Astrocyte (in vitro differentiated cells and primary cell): ENCODE measurements at regions not wholly inside any gene's neighbourhood (a gene's known extent, or its start where the extent isn't known, plus 50 kb on each side); places are given as distances from the start of the nearest gene placed in this dataset.
A peak's percentile ranks its signal among the peaks of the same experiment; 100 is the strongest.

Source experiments
- DNase-seq: peaks from one replicate; pipeline ENCODE4 v3.0.0-alpha.2; 2010; ENCODE audit warnings: low read depth
- FAIRE-seq: peaks from 2 replicates; lab custom pipeline; 2011; peaks lifted over from hg19 to GRCh38; lab: Jason Lieb, UNC
- H2AFZ ChIP-seq: 2 replicates; pipeline ENCODE4 v1.6.0; 2012; ENCODE audit warnings: low read depth, low read length, inconsistent platforms
- H3K27ac ChIP-seq: 2 replicates; pipeline ENCODE4 v1.5.1; 2011; ENCODE audit warnings: low read depth, low read length, inconsistent platforms
- H3K27me3 ChIP-seq: 2 replicates; pipeline ENCODE4 v1.6.0; 2011; ENCODE audit warnings: low read length, inconsistent platforms; ENCODE audit not compliant: insufficient read depth
- H3K36me3 ChIP-seq: 2 replicates; pipeline ENCODE4 v1.5.1; 2011; ENCODE audit warnings: low read length, inconsistent platforms; ENCODE audit not compliant: insufficient read depth
- H3K4me1 ChIP-seq: 2 replicates; pipeline ENCODE4 v1.5.1; 2011; ENCODE audit warnings: low read length, inconsistent platforms; ENCODE audit not compliant: insufficient read depth
- H3K4me2 ChIP-seq: 2 replicates; pipeline ENCODE4 v1.6.0; 2012; ENCODE audit warnings: low read length, inconsistent platforms
- H3K4me3 ChIP-seq: 2 replicates; pipeline ENCODE4 v1.5.1; 2011; ENCODE audit warnings: low read depth, mild to moderate bottlenecking, low read length, inconsistent platforms; ENCODE audit not compliant: insufficient read depth
- H3K79me2 ChIP-seq: 2 replicates; pipeline ENCODE4 v1.6.0; 2012; ENCODE audit warnings: mild to moderate bottlenecking, low read length, inconsistent platforms; ENCODE audit not compliant: insufficient read depth
- H3K9ac ChIP-seq: 2 replicates; pipeline ENCODE4 v1.6.0; 2012; ENCODE audit warnings: mild to moderate bottlenecking, low read length, inconsistent platforms
- H3K9me3 ChIP-seq: 2 replicates; pipeline ENCODE4 v1.5.1; 2012; ENCODE audit warnings: low read depth, mild to moderate bottlenecking, low read length, inconsistent platforms; ENCODE audit not compliant: insufficient read depth
- H4K20me1 ChIP-seq: 2 replicates; pipeline ENCODE4 v1.6.0; 2012; ENCODE audit warnings: low read length, inconsistent platforms; ENCODE audit not compliant: insufficient read depth
- H3K27ac Mint-ChIP-seq: one replicate; pipeline ENCODE4 v1.8.0; 2021; ENCODE audit warnings: mild to moderate bottlenecking, mixed read lengths; ENCODE audit not compliant: unreplicated experiment
- H3K27me3 Mint-ChIP-seq: one replicate; pipeline ENCODE4 v1.8.0; 2021; ENCODE audit warnings: low read depth, mixed read lengths; ENCODE audit not compliant: unreplicated experiment
- H3K36me3 Mint-ChIP-seq: one replicate; pipeline ENCODE4 v1.8.0; 2021; ENCODE audit warnings: low read depth, mixed read lengths; ENCODE audit not compliant: unreplicated experiment
- H3K4me1 Mint-ChIP-seq: one replicate; pipeline ENCODE4 v1.8.0; 2021; ENCODE audit warnings: low read depth, mixed read lengths; ENCODE audit not compliant: unreplicated experiment
- H3K4me3 Mint-ChIP-seq: one replicate; pipeline ENCODE4 v1.8.0; 2021; ENCODE audit warnings: mild to moderate bottlenecking, moderate library complexity, mixed read lengths; ENCODE audit not compliant: unreplicated experiment
- H3K9me3 Mint-ChIP-seq: one replicate; pipeline ENCODE4 v1.8.0; 2021; ENCODE audit warnings: mild to moderate bottlenecking, mixed read lengths; ENCODE audit not compliant: unreplicated experiment
- CTCF ChIP-seq: IDR thresholded peaks from 2 replicates; pipeline ENCODE4 v1.5.1; 2011; ENCODE audit warnings: low read depth, mild to moderate bottlenecking, inconsistent platforms, low read length, moderate library complexity; ENCODE audit not compliant: insufficient read depth
- EZH2 ChIP-seq: IDR thresholded peaks from 2 replicates; pipeline ENCODE4 v1.6.1; 2012; ENCODE audit warnings: mild to moderate bottlenecking, low read length, inconsistent platforms; ENCODE audit not compliant: insufficient read depth

GRCh38 chr11:131099746-131100145, 183.5 kb upstream of the SNX19 start:
- Histone ChIP-seq H3K27ac (peak overlapping the region; percentile 24), H3K4me3 (no peak overlapping the region), H3K4me1 (no peaks in the 10 kb centered on the region), H3K9ac (no peak overlapping the region), H4K20me1 (no peaks in the 10 kb centered on the region), H2AFZ (no peak overlapping the region), H3K36me3 (no peaks in the 10 kb centered on the region), H3K79me2 (no peaks in the 10 kb centered on the region), H3K4me2 (no peak overlapping the region), H3K9me3 (no peaks in the 10 kb centered on the region), H3K27me3 (no peaks in the 10 kb centered on the region)
- H3K36me3 Mint-ChIP-seq: no peaks in the 10 kb centered on the region
- H3K4me1 Mint-ChIP-seq: peaks cover 12% of the 10 kb centered on the region
- DNase-seq (peak; percentile 12), FAIRE-seq (no peak)
- H3K4me3 Mint-ChIP-seq: no peak overlapping the region
- H3K9me3 Mint-ChIP-seq: peaks cover 2% of the 10 kb centered on the region
- no peak overlapping the region for H3K27ac Mint-ChIP-seq
- H3K27me3 Mint-ChIP-seq: peaks cover 17% of the 10 kb centered on the region
- TF ChIP-seq CTCF (no peak), EZH2 (no peak)

- Histone ChIP-seq H2AFZ (no peak overlapping the region), H3K27ac (no peak overlapping the region), H4K20me1 (no peaks in the 10 kb centered on the region), H3K36me3 (no peaks in the 10 kb centered on the region), H3K4me3 (no peak overlapping the region), H3K79me2 (no peaks in the 10 kb centered on the region), H3K4me1 (no peaks in the 10 kb centered on the region), H3K4me2 (no peak overlapping the region), H3K9me3 (peaks cover 5% of the 10 kb centered on the region), H3K9ac (no peak overlapping the region), H3K27me3 (no peaks in the 10 kb centered on the region)
- peaks cover 4% of the 10 kb centered on the region for H3K27me3 Mint-ChIP-seq
- FAIRE-seq (no peak), DNase-seq (peak; percentile 23)
- no peak for TF ChIP-seq EZH2
- no peak for TF ChIP-seq CTCF
- H3K4me1 Mint-ChIP-seq: peaks cover 32% of the 10 kb centered on the region
- peak overlapping the region; percentile 90 for H3K27ac Mint-ChIP-seq
- no peak overlapping the region for H3K4me3 Mint-ChIP-seq
- no peaks in the 10 kb centered on the region for H3K36me3 Mint-ChIP-seq
- peaks cover 5% of the 10 kb centered on the region for H3K9me3 Mint-ChIP-seq
Observed at GRCh38 chr11:131108760-131109159, 192.5 kb upstream of the SNX19 start.

GRCh38 chr11:131109257-131109656, 193.0 kb upstream of the SNX19 start:
- no peak overlapping the region for H3K4me3 Mint-ChIP-seq
- TF ChIP-seq CTCF (no peak), EZH2 (no peak)
- peaks cover 4% of the 10 kb centered on the region for H3K27me3 Mint-ChIP-seq
- H3K36me3 Mint-ChIP-seq: no peaks in the 10 kb centered on the region
- Histone ChIP-seq H3K36me3 (no peaks in the 10 kb centered on the region), H3K79me2 (no peaks in the 10 kb centered on the region), H3K4me3 (no peak overlapping the region), H3K4me2 (peak overlapping the region; percentile 9), H3K27me3 (no peaks in the 10 kb centered on the region), H3K9me3 (peaks cover 5% of the 10 kb centered on the region), H4K20me1 (no peaks in the 10 kb centered on the region), H3K9ac (no peak overlapping the region), H3K27ac (no peak overlapping the region), H2AFZ (no peak overlapping the region), H3K4me1 (no peaks in the 10 kb centered on the region)
- peaks cover 5% of the 10 kb centered on the region for H3K9me3 Mint-ChIP-seq
- FAIRE-seq (no peak), DNase-seq (peak; percentile 25)
- H3K27ac Mint-ChIP-seq: peak overlapping the region; percentile 90
- H3K4me1 Mint-ChIP-seq: peaks cover 32% of the 10 kb centered on the region
